PC-3 (cell line): ENCODE measurements at regions not wholly inside any gene's neighbourhood (a gene's known extent, or its start where the extent isn't known, plus 50 kb on each side); places are given as distances from the start of the nearest gene placed in this dataset.

Experiments used
- ATAC-seq: fragments of 200-7000 bp; cut with Tn5 transposase; 2 replicates; pipeline ENCODE4 v1.9.1; 2020; ENCODE audit warnings: mild to moderate bottlenecking, moderate library complexity
- BruUV-seq: library from RNA; stranded (reverse); fragments of 400-500 nt; replicated peaks from 2 replicates; lab custom pipeline; 2021; lab: Mats Ljungman, UMichigan
- CTCF ChIA-PET: fragments of 300-600 bp; sonication (Branson Sonifier 250); formaldehyde crosslinking; loops from one replicate; lab custom pipeline; 2022; ENCODE audit warnings: antibody characterized with exemption; lab: Charles Lee
- POLR2A ChIA-PET: fragments of 300-600 bp; sonication (Branson Sonifier 250); formaldehyde crosslinking; loops from one replicate; lab custom pipeline; 2022; ENCODE audit warnings: antibody characterized with exemption; ENCODE audit not compliant: unreplicated experiment; lab: Charles Lee
- DNase-seq: peaks from one replicate; pipeline ENCODE4 v3.0.0-alpha.2; 2015
- H2AFZ ChIP-seq: fragments of 300-600 bp; sonication (generic); 2 replicates; pipeline ENCODE4 v1.6.0; 2016; ENCODE audit warnings: antibody characterized with exemption, low read length
- H3F3A ChIP-seq: fragments of 300-600 bp; sonication (generic); one replicate; pipeline ENCODE4 v1.6.0; 2017; ENCODE audit warnings: antibody characterized with exemption, low read length, control low read depth, mild to moderate bottlenecking; ENCODE audit not compliant: unreplicated experiment
- H3K27ac ChIP-seq: fragments of 300-600 bp; sonication (generic); 2 replicates; pipeline ENCODE4 v1.5.1; 2016; ENCODE audit warnings: mild to moderate bottlenecking, low read length
- H3K27me3 ChIP-seq: fragments of 300-600 bp; sonication (generic); 2 replicates; pipeline ENCODE4 v1.6.1; 2016; ENCODE audit warnings: low read length, mixed read lengths
- H3K36me3 ChIP-seq: fragments of 300-600 bp; sonication (generic); 2 replicates; pipeline ENCODE4 v1.6.1; 2016; ENCODE audit warnings: low read depth, mixed run types, low read length, mixed read lengths
- H3K4me1 ChIP-seq: fragments of 300-600 bp; sonication (generic); 2 replicates; pipeline ENCODE4 v1.5.1; 2016; ENCODE audit warnings: low read length; ENCODE audit not compliant: insufficient read depth
- H3K4me2 ChIP-seq: fragments of 300-600 bp; sonication (generic); 2 replicates; pipeline ENCODE4 v1.6.0; 2016; ENCODE audit warnings: low read length
- H3K4me3 ChIP-seq: fragments of 300-600 bp; sonication (generic); 2 replicates; pipeline ENCODE4 v1.5.1; 2016; ENCODE audit warnings: mild to moderate bottlenecking, low read length, mixed read lengths
- H3K79me2 ChIP-seq: fragments of 300-600 bp; sonication (generic); 2 replicates; pipeline ENCODE4 v1.6.1; 2017; ENCODE audit warnings: low read length, mixed read lengths
- H3K9ac ChIP-seq: fragments of 300-600 bp; sonication (generic); 2 replicates; pipeline ENCODE4 v1.6.0; 2016; ENCODE audit warnings: mild to moderate bottlenecking, low read length
- H3K9me2 ChIP-seq: fragments of 300-600 bp; sonication (generic); replicated peaks from 2 replicates; pipeline ENCODE4 v1.6.1; 2016; ENCODE audit warnings: mixed run types, low read length, mixed read lengths
- H3K9me3 ChIP-seq: fragments of 300-600 bp; sonication (generic); 2 replicates; pipeline ENCODE4 v1.6.1; 2016; ENCODE audit warnings: low read length, mixed read lengths
- H4K20me1 ChIP-seq: fragments of 300-600 bp; sonication (generic); 2 replicates; pipeline ENCODE4 v1.6.1; 2016; ENCODE audit warnings: low read length, mixed read lengths
- EZH2 ChIP-seq: fragments of 300-600 bp; sonication (generic); IDR thresholded peaks from one replicate; pipeline ENCODE4 v1.6.1; 2017; ENCODE audit warnings: antibody characterized with exemption, mild to moderate bottlenecking, low read length; ENCODE audit not compliant: unreplicated experiment
- EZH2phosphoT487 ChIP-seq: fragments of 300-600 bp; sonication (generic); IDR thresholded peaks from 2 replicates; pipeline ENCODE4 v1.6.1; 2018; ENCODE audit warnings: mild to moderate bottlenecking, antibody characterized with exemption, low read length, borderline replicate concordance
- intact Hi-C: fragments of 100-400 bp; cut with micrococcal nuclease; formaldehyde crosslinking; loops from 2 replicates; pipeline ENCODE4 v1.9.0; 2023
- TF ChIP-seq, protein P1 (sequence below): fragments of 300-600 bp; sonication (generic); conservative IDR thresholded peaks from 2 replicates; pipeline ENCODE4 v1.5.1; 2017; ENCODE audit warnings: antibody characterized with exemption, low read depth, mild to moderate bottlenecking, low read length

DNA sequence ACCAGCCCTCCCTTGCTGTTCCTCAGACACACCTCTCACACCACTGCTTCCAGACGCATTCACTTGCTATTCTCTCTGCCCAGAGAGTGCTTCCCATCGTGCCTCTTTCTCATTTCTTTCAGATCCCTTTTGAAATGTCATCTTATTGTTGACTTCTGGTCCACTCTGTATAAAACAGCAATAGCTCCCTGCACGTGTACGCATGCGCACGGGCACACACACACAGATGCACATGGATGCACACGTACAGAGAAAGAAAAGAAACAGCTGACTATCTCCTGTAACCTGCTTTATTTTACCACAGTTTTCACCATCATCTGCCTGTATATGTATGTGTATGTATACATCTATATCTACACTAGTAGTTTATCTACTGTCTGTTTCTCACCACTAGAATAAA lies 285.9 kb upstream of the NR5A2 start:
- H4K20me1 ChIP-seq: no peaks in the 10 kb centered on the region
- TF ChIP-seq, protein P1, sequence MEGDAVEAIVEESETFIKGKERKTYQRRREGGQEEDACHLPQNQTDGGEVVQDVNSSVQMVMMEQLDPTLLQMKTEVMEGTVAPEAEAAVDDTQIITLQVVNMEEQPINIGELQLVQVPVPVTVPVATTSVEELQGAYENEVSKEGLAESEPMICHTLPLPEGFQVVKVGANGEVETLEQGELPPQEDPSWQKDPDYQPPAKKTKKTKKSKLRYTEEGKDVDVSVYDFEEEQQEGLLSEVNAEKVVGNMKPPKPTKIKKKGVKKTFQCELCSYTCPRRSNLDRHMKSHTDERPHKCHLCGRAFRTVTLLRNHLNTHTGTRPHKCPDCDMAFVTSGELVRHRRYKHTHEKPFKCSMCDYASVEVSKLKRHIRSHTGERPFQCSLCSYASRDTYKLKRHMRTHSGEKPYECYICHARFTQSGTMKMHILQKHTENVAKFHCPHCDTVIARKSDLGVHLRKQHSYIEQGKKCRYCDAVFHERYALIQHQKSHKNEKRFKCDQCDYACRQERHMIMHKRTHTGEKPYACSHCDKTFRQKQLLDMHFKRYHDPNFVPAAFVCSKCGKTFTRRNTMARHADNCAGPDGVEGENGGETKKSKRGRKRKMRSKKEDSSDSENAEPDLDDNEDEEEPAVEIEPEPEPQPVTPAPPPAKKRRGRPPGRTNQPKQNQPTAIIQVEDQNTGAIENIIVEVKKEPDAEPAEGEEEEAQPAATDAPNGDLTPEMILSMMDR: no peak
- TF ChIP-seq EZH2: no peak
- no peak for TF ChIP-seq EZH2phosphoT487
- no peaks in the 10 kb centered on the region for H3K79me2 ChIP-seq
- no peaks in the 10 kb centered on the region for H3F3A ChIP-seq
- H3K4me1 ChIP-seq: peaks cover 23% of the 10 kb centered on the region
- BruUV-seq: no TSS peak
- H2AFZ ChIP-seq: no peak overlapping the region
- CTCF ChIA-PET: interaction anchor here (0.5 kb wide), 1 partner anchor 535 kb away, joined by 6 read pairs; no protein-coding TSS in a partner anchor
- intact Hi-C loops: no loop called here
- no peaks in the 10 kb centered on the region for H3K36me3 ChIP-seq
- no peaks in the 10 kb centered on the region for H3K9me3 ChIP-seq
- H3K9ac ChIP-seq: no peak overlapping the region
- H3K27ac ChIP-seq: no peak overlapping the region
- no peaks in the 10 kb centered on the region for H3K27me3 ChIP-seq
- DNase-seq (no peak), ATAC-seq (no peak)
- no peaks in the 10 kb centered on the region for H3K9me2 ChIP-seq
- H3K4me2 ChIP-seq: no peak overlapping the region
- POLR2A ChIA-PET: no interaction called here
- no peak overlapping the region for H3K4me3 ChIP-seq

DNA sequence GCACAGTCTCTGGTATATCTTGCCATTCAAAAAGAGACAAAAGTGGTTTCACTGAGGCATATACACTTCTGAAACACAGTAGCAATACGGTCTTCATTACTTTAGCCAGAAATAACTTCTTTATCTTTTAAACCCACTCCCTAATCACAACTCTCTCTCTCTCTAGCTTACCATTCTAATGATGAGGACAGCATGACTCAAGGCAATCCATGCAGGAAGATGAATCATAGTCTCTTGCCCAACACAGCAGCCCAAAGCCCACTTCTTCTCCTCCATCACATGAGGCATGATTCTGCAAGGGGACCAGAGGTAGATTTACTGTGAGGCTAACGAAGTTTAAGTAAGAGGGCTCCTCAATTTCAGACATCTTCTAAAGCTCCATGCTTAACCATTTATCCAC lies 285.0 kb upstream of the NR5A2 start:
- H3F3A ChIP-seq: no peaks in the 10 kb centered on the region
- H4K20me1 ChIP-seq: no peaks in the 10 kb centered on the region
- TF ChIP-seq EZH2 (no peak), EZH2phosphoT487 (no peak)
- POLR2A ChIA-PET: no interaction called here
- H3K9me2 ChIP-seq: no peaks in the 10 kb centered on the region
- CTCF ChIA-PET: no interaction called here
- H3K9me3 ChIP-seq: no peaks in the 10 kb centered on the region
- peaks cover 23% of the 10 kb centered on the region for H3K4me1 ChIP-seq
- no peaks in the 10 kb centered on the region for H3K27me3 ChIP-seq
- H3K27ac ChIP-seq: peak overlapping the region; percentile 86
- no peaks in the 10 kb centered on the region for H3K36me3 ChIP-seq
- no peak overlapping the region for H2AFZ ChIP-seq
- intact Hi-C loops: no loop called here
- no peak overlapping the region for H3K4me3 ChIP-seq
- no peaks in the 10 kb centered on the region for H3K79me2 ChIP-seq
- H3K9ac ChIP-seq: peak overlapping the region; percentile 37
- ATAC-seq: peak; percentile 91
- peak; percentile 75 for DNase-seq
- peak overlapping the region; percentile 70 for H3K4me2 ChIP-seq
- no TSS peak for BruUV-seq

DNA sequence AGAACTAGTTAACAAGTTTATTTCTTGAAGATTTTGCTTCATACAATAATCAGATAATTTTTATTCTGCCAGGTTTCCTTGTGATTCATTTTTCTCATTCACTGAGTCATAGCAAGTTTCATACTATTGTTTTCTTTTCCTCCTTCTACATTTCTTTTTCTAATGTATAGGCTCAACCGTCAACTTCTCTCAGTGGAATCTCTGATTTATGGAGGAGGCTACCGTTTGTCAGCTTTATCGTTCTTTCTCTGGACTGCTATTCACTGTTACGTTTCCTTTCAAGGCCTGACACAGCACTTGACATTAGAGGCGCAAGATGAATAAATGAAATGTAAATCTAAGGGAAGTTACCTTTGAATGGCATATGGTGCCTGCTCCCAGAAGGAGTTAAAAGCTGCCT lies 284.3 kb upstream of the NR5A2 start:
- Histone ChIP-seq H4K20me1 (no peaks in the 10 kb centered on the region), H3K9me3 (no peaks in the 10 kb centered on the region), H3K4me2 (peak overlapping the region; percentile 70), H3K36me3 (no peaks in the 10 kb centered on the region), H3K27me3 (no peaks in the 10 kb centered on the region), H3K27ac (peak overlapping the region; percentile 86), H3K9ac (peak overlapping the region; percentile 37), H2AFZ (peak overlapping the region; percentile 23; the same call in 1 of the 2 replicates), H3K4me1 (peaks cover 23% of the 10 kb centered on the region), H3K4me3 (no peak overlapping the region), H3K79me2 (no peaks in the 10 kb centered on the region), H3K9me2 (no peaks in the 10 kb centered on the region), H3F3A (no peaks in the 10 kb centered on the region)
- ChIA-PET CTCF (no interaction called here), POLR2A (no interaction called here)
- TF ChIP-seq, protein P1: no peak
- TF ChIP-seq EZH2 (no peak), EZH2phosphoT487 (no peak)
- BruUV-seq: no TSS peak
- peak; percentile 76 for ATAC-seq
- DNase-seq: peak; percentile 59
- intact Hi-C loops: no loop called here
